Activated T-helper 1 cell treated with anti-CD3 and anti-CD28 coated beads, Interleukin-12 subunit alpha, Interleukin-12 subunit beta, Interleukin-2, Interleukin-4 antibody, amounts not matched to agents 30 ng/mL and 10 ng/mL and 1 ng/mL, durations not matched to agents 14 hours and 24 hours and 36 hours (primary cell): ENCODE measurements at regions not wholly inside any gene's neighbourhood (a gene's known extent, or its start where the extent isn't known, plus 50 kb on each side); places are given as distances from the start of the nearest gene placed in this dataset.

Experiments
- DNase-seq: peaks from one replicate; pipeline ENCODE4 v3.0.0; 2021; ENCODE audit warnings: low spot score
- H3K27ac Mint-ChIP-seq: one replicate; pipeline ENCODE4 v1.8.0; 2021; ENCODE audit warnings: mild to moderate bottlenecking, mixed read lengths
- H3K27me3 Mint-ChIP-seq: one replicate; pipeline ENCODE4 v1.8.0; 2022; ENCODE audit warnings: mild to moderate bottlenecking, moderate library complexity, mixed read lengths; ENCODE audit not compliant: insufficient read depth
- H3K36me3 Mint-ChIP-seq: one replicate; pipeline ENCODE4 v1.8.0; 2021; ENCODE audit warnings: low read depth, mixed read lengths
- H3K4me1 Mint-ChIP-seq: one replicate; pipeline ENCODE4 v1.8.0; 2021; ENCODE audit warnings: low read depth, mixed read lengths
- H3K4me3 Mint-ChIP-seq: one replicate; pipeline ENCODE4 v1.8.0; 2021; ENCODE audit warnings: mild to moderate bottlenecking, moderate library complexity, mixed read lengths
- H3K9me3 Mint-ChIP-seq: one replicate; pipeline ENCODE4 v1.8.0; 2021; ENCODE audit warnings: mixed read lengths
- intact Hi-C: fragments of 100-400 bp; cut with micrococcal nuclease; formaldehyde crosslinking; loops from one replicate; pipeline ENCODE4 v1.15.1; 2024

GRCh38 chr4:32847461-32847860, 2127.3 kb downstream of the PCDH7 start:
- no peaks in the 10 kb centered on the region for H3K36me3 Mint-ChIP-seq
- no peak overlapping the region for H3K27ac Mint-ChIP-seq
- no peak for DNase-seq
- H3K4me3 Mint-ChIP-seq = no peak overlapping the region
- no peaks in the 10 kb centered on the region for H3K27me3 Mint-ChIP-seq
- H3K9me3 Mint-ChIP-seq = peaks cover 6% of the 10 kb centered on the region
- H3K4me1 Mint-ChIP-seq = no peaks in the 10 kb centered on the region
- intact Hi-C loops = no loop called here

GRCh38 chr4:32855622-32856021, 2135.5 kb downstream of the PCDH7 start:
- Mint-ChIP-seq H3K27me3 (no peaks in the 10 kb centered on the region), H3K4me1 (no peaks in the 10 kb centered on the region), H3K4me3 (no peak overlapping the region), H3K9me3 (peaks cover 8% of the 10 kb centered on the region), H3K27ac (no peak overlapping the region), H3K36me3 (no peaks in the 10 kb centered on the region)
- DNase-seq = no peak
- intact Hi-C loops = no loop called here

GRCh38 chr4:32858361-32858760, 2138.2 kb downstream of the PCDH7 start:
- no peaks in the 10 kb centered on the region for H3K36me3 Mint-ChIP-seq
- H3K4me3 Mint-ChIP-seq = no peak overlapping the region
- no peaks in the 10 kb centered on the region for H3K27me3 Mint-ChIP-seq
- no peaks in the 10 kb centered on the region for H3K4me1 Mint-ChIP-seq
- DNase-seq = no peak
- H3K9me3 Mint-ChIP-seq = peaks cover 8% of the 10 kb centered on the region
- no peak overlapping the region for H3K27ac Mint-ChIP-seq
- intact Hi-C loops = no loop called here

GRCh38 chr4:32858971-32859370, 2138.8 kb downstream of the PCDH7 start:
- Mint-ChIP-seq H3K9me3 (peaks cover 8% of the 10 kb centered on the region), H3K27me3 (no peaks in the 10 kb centered on the region), H3K27ac (no peak overlapping the region), H3K4me1 (no peaks in the 10 kb centered on the region), H3K36me3 (no peaks in the 10 kb centered on the region), H3K4me3 (no peak overlapping the region)
- DNase-seq = no peak
- intact Hi-C loops = no loop called here

- no peaks in the 10 kb centered on the region for H3K27me3 Mint-ChIP-seq
- H3K27ac Mint-ChIP-seq = no peak overlapping the region
- H3K4me1 Mint-ChIP-seq = no peaks in the 10 kb centered on the region
- no peaks in the 10 kb centered on the region for H3K36me3 Mint-ChIP-seq
- intact Hi-C loops = no loop called here
- DNase-seq = no peak
- H3K4me3 Mint-ChIP-seq = no peak overlapping the region
- H3K9me3 Mint-ChIP-seq = peaks cover 9% of the 10 kb centered on the region
Observed at GRCh38 chr4:32864713-32865351, 2144.7 kb downstream of the PCDH7 start.

GRCh38 chr4:32876546-32876945, 2156.4 kb downstream of the PCDH7 start:
- intact Hi-C loops = no loop called here
- Mint-ChIP-seq H3K4me1 (no peaks in the 10 kb centered on the region), H3K27ac (no peak overlapping the region), H3K36me3 (no peaks in the 10 kb centered on the region), H3K27me3 (no peaks in the 10 kb centered on the region), H3K4me3 (no peak overlapping the region), H3K9me3 (peaks cover 11% of the 10 kb centered on the region)
- DNase-seq = no peak

GRCh38 chr4:32879913-32880312, 2159.7 kb downstream of the PCDH7 start:
- no peak for DNase-seq
- no peaks in the 10 kb centered on the region for H3K36me3 Mint-ChIP-seq
- intact Hi-C loops = no loop called here
- H3K4me1 Mint-ChIP-seq = no peaks in the 10 kb centered on the region
- H3K27me3 Mint-ChIP-seq = no peaks in the 10 kb centered on the region
- H3K27ac Mint-ChIP-seq = no peak overlapping the region
- H3K9me3 Mint-ChIP-seq = peaks cover 11% of the 10 kb centered on the region
- no peak overlapping the region for H3K4me3 Mint-ChIP-seq

GRCh38 chr4:32884198-32884597, 2164.0 kb downstream of the PCDH7 start:
- Mint-ChIP-seq H3K4me1 (no peaks in the 10 kb centered on the region), H3K4me3 (no peak overlapping the region), H3K36me3 (no peaks in the 10 kb centered on the region), H3K9me3 (peaks cover 4% of the 10 kb centered on the region), H3K27ac (no peak overlapping the region), H3K27me3 (no peaks in the 10 kb centered on the region)
- intact Hi-C loops = no loop called here
- DNase-seq = no peak

- no peak for DNase-seq
- H3K4me3 Mint-ChIP-seq = no peak overlapping the region
- no peaks in the 10 kb centered on the region for H3K9me3 Mint-ChIP-seq
- intact Hi-C loops = no loop called here
- H3K27ac Mint-ChIP-seq = no peak overlapping the region
- H3K27me3 Mint-ChIP-seq = no peaks in the 10 kb centered on the region
- no peaks in the 10 kb centered on the region for H3K4me1 Mint-ChIP-seq
- no peaks in the 10 kb centered on the region for H3K36me3 Mint-ChIP-seq
Observed at GRCh38 chr4:32890398-32890797, 2170.2 kb downstream of the PCDH7 start.

GRCh38 chr4:32909053-32909452, 2188.9 kb downstream of the PCDH7 start:
- intact Hi-C loops = no loop called here
- Mint-ChIP-seq H3K27ac (no peak overlapping the region), H3K27me3 (no peaks in the 10 kb centered on the region)

GRCh38 chr4:32909736-32910135, 2189.6 kb downstream of the PCDH7 start:
- Mint-ChIP-seq H3K4me3 (no peak overlapping the region), H3K4me1 (no peaks in the 10 kb centered on the region), H3K9me3 (peaks cover 10% of the 10 kb centered on the region), H3K27me3 (no peaks in the 10 kb centered on the region), H3K36me3 (no peaks in the 10 kb centered on the region), H3K27ac (no peak overlapping the region)
- intact Hi-C loops = no loop called here
- no peak for DNase-seq

More at GRCh38 chr4:32909053-32909452, 2188.9 kb downstream of the PCDH7 start:
- H3K9me3 Mint-ChIP-seq = peaks cover 10% of the 10 kb centered on the region
- no peaks in the 10 kb centered on the region for H3K4me1 Mint-ChIP-seq
- no peaks in the 10 kb centered on the region for H3K36me3 Mint-ChIP-seq
- DNase-seq = no peak
- no peak overlapping the region for H3K4me3 Mint-ChIP-seq

- intact Hi-C loops = no loop called here
- no peak for DNase-seq
- no peak overlapping the region for H3K27ac Mint-ChIP-seq
- H3K36me3 Mint-ChIP-seq = no peaks in the 10 kb centered on the region
- no peaks in the 10 kb centered on the region for H3K27me3 Mint-ChIP-seq
- no peak overlapping the region for H3K4me3 Mint-ChIP-seq
- H3K4me1 Mint-ChIP-seq = no peaks in the 10 kb centered on the region
- H3K9me3 Mint-ChIP-seq = no peaks in the 10 kb centered on the region
Observed at GRCh38 chr4:32917586-32917985, 2197.4 kb downstream of the PCDH7 start.

- H3K9me3 Mint-ChIP-seq = peaks cover 10% of the 10 kb centered on the region
- intact Hi-C loops = no loop called here
- H3K27ac Mint-ChIP-seq = no peak overlapping the region
- DNase-seq = no peak
- no peak overlapping the region for H3K4me3 Mint-ChIP-seq
- H3K27me3 Mint-ChIP-seq = no peaks in the 10 kb centered on the region
- H3K4me1 Mint-ChIP-seq = no peaks in the 10 kb centered on the region
- no peaks in the 10 kb centered on the region for H3K36me3 Mint-ChIP-seq
Observed at GRCh38 chr4:32929796-32930699, 2209.9 kb downstream of the PCDH7 start.
